ENCODE measurements at regions not wholly inside any gene's neighbourhood (a gene's known extent, or its start where the extent isn't known, plus 50 kb on each side); places are given as distances from the start of the nearest gene placed in this dataset.

- Mint-ChIP-seq H3K27ac (no peak overlapping the region), H3K4me1 (no peaks in the 10 kb centered on the region), H3K36me3 (no peaks in the 10 kb centered on the region), H3K27me3 (peaks cover 5 to 7% of the 10 kb centered on the region in 2 donors), H3K9me3 (no peaks in the 10 kb centered on the region), H3K4me3 (no peak overlapping the region)
- ATAC-seq (replicated peaks in 1 of 4) (no peak), DNase-seq (no peak)
- no peaks in the 10 kb centered on the region for H3K9me3 ChIP-seq
- peaks cover 0 to 11% of the 10 kb centered on the region in 2 experiments for H3K27me3 ChIP-seq (replicated peaks in 1 of 2; ENCODE audit: control insufficient read depth in 2 of 2, extremely low read depth in 1 of 2, insufficient read depth in 2 of 2, low read length in 1 of 2)
- no peak overlapping the region for H3K27ac ChIP-seq (ENCODE audit: low read length)
- H3K4me3 ChIP-seq (ENCODE audit: control insufficient read depth in 1 of 2, extremely low read depth in 1 of 2, low read length in 1 of 2): no peak overlapping the region
- H3K4me1 ChIP-seq (ENCODE audit: control insufficient read depth in 1 of 2, extremely low read depth in 1 of 2, insufficient read depth in 2 of 2, low read length in 2 of 2): no peaks in the 10 kb centered on the region
- ChIA-PET CTCF (no interaction called here), POLR2A (no interaction called here)
- H3K36me3 ChIP-seq (ENCODE audit: control insufficient read depth in 2 of 2, extremely low read depth in 1 of 2, insufficient read depth in 1 of 2, low read length in 1 of 2): no peaks in the 10 kb centered on the region
- 72% methylated on average over 3 of the region's 3 CpGs for WGBS (ENCODE audit: insufficient coverage)
Observed at GRCh38 chr9:107591781-107592180, 102.2 kb upstream of the KLF4 start.

DNA sequence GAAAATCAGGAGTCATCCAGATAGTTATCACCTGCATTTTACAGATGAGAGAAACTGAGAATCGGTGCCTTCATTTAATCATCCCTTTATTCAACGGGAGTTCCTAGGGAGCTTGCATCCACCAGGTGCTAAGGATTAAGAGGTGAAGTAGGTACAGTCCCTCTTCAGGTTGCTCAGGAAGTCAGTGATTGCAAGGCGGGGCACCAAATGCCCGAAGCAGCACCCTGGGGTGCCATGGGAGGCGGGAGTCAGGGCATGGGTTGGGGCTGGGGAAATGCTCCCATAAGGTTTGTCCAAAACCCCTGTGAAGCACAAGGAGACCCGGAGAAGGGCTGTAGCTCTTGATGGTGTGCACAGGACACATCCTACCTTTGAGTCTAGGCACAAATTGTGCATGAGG, 98.8 kb upstream of the KLF4 start:
- H3K27ac Mint-ChIP-seq: no peak overlapping the region
- ATAC-seq (replicated peaks in 1 of 4) (no peak), DNase-seq (no peak)
- no peak overlapping the region for H3K27ac ChIP-seq (ENCODE audit: low read length)
- H3K9me3 Mint-ChIP-seq: no peaks in the 10 kb centered on the region
- no peak overlapping the region for H3K4me3 Mint-ChIP-seq
- no peaks in the 10 kb centered on the region for H3K4me1 Mint-ChIP-seq
- peaks cover 7 to 10% of the 10 kb centered on the region in 2 donors for H3K27me3 Mint-ChIP-seq
- CTCF ChIA-PET: no interaction called here
- 86% methylated on average over 4 of the region's 6 CpGs for WGBS (ENCODE audit: insufficient coverage)
- H3K4me1 ChIP-seq (ENCODE audit: control insufficient read depth in 1 of 2, extremely low read depth in 1 of 2, insufficient read depth in 2 of 2, low read length in 2 of 2): no peaks in the 10 kb centered on the region
- peaks cover 0 to 11% of the 10 kb centered on the region in 2 experiments for H3K27me3 ChIP-seq (replicated peaks in 1 of 2; ENCODE audit: control insufficient read depth in 2 of 2, extremely low read depth in 1 of 2, insufficient read depth in 2 of 2, low read length in 1 of 2)
- no peaks in the 10 kb centered on the region for H3K36me3 ChIP-seq (ENCODE audit: control insufficient read depth in 2 of 2, extremely low read depth in 1 of 2, insufficient read depth in 1 of 2, low read length in 1 of 2)
- no peak overlapping the region for H3K4me3 ChIP-seq (ENCODE audit: control insufficient read depth in 1 of 2, extremely low read depth in 1 of 2, low read length in 1 of 2)
- no peaks in the 10 kb centered on the region for H3K9me3 ChIP-seq
- POLR2A ChIA-PET: no interaction called here
- H3K36me3 Mint-ChIP-seq: no peaks in the 10 kb centered on the region

DNA sequence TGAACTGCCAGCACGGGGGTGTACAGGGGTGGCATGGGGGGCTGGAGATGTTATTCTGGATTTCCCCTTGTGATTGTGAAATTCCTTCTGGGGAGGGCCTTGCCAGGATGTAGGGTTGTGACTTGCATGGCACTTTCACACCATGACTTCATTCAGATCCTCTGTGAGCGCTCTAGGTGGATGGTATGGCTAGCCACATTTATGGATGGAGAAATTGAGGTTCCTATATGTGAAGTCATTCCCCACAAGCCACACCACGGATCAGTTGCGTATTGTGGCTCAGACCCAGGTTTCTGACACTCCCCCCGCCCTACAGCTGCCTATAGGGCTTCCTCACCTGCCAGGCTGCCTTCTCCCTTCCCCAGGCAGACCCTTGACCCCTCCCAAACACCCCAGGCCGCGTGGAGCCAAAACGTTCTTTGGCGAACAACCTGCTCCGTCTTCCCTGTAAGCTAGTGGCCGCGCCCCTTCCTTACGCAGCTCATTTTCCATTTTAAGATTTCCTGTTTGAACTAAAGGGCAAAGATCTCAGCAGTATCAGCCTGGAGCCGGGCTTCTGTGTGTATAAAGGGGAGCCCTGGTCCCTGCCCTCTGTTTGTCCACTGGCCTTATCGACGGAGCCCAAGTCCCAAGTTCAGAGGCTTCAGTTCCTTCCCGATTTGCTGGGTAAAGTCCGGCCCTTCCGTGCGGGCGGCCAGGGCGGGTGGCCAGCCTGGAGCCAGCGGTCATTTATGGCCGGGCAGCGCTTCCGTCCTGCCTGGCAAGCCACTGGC, 97.8 kb upstream of the KLF4 start:
- no peaks in the 10 kb centered on the region for H3K9me3 Mint-ChIP-seq
- ChIA-PET CTCF (no interaction called here), POLR2A (no interaction called here)
- H3K27me3 Mint-ChIP-seq: peaks cover 7 to 13% of the 10 kb centered on the region in 2 donors
- no peak overlapping the region for H3K27ac ChIP-seq (ENCODE audit: low read length)
- H3K36me3 Mint-ChIP-seq: no peaks in the 10 kb centered on the region
- DNase-seq: no peak
- no peak overlapping the region for H3K27ac Mint-ChIP-seq
- WGBS (ENCODE audit: insufficient coverage): 60% methylated on average over 15 of the region's 26 CpGs
- H3K4me3 ChIP-seq (ENCODE audit: control insufficient read depth in 1 of 2, extremely low read depth in 1 of 2, low read length in 1 of 2): no peak overlapping the region
- H3K4me1 ChIP-seq (ENCODE audit: control insufficient read depth in 1 of 2, extremely low read depth in 1 of 2, insufficient read depth in 2 of 2, low read length in 2 of 2): no peaks in the 10 kb centered on the region
- H3K36me3 ChIP-seq (ENCODE audit: control insufficient read depth in 2 of 2, extremely low read depth in 1 of 2, insufficient read depth in 1 of 2, low read length in 1 of 2): no peaks in the 10 kb centered on the region
- no peak for ATAC-seq (replicated peaks in 1 of 4)
- no peak overlapping the region for H3K4me3 Mint-ChIP-seq
- H3K4me1 Mint-ChIP-seq: no peaks in the 10 kb centered on the region
- H3K9me3 ChIP-seq: no peaks in the 10 kb centered on the region
- peaks cover 0 to 11% of the 10 kb centered on the region in 2 experiments for H3K27me3 ChIP-seq (replicated peaks in 1 of 2; ENCODE audit: control insufficient read depth in 2 of 2, extremely low read depth in 1 of 2, insufficient read depth in 2 of 2, low read length in 1 of 2)

DNA sequence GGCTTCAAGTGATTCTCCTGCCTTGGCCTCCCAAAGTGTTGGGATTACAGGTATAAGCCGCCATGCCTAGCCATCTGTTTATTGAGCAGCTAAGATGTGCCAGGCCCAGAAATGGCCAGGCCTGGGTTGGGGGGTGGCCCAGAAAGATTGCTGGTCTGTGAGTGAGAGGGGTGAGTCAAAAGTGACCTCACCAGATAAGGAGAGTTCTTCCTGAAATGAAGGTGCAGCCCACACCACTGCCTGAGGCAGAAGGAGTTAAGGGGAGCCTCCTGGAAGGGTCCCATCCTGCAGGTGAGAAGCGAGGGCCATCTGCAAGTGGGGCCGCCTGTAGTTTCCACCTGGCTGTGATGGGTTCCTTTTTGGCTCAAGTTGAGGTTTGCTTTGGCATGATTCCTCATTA, 96.9 kb upstream of the KLF4 start:
- no peaks in the 10 kb centered on the region for H3K4me1 ChIP-seq (ENCODE audit: control insufficient read depth in 1 of 2, extremely low read depth in 1 of 2, insufficient read depth in 2 of 2, low read length in 2 of 2)
- DNase-seq (no peak), ATAC-seq (replicated peaks in 1 of 4) (no peak)
- H3K9me3 ChIP-seq: no peaks in the 10 kb centered on the region
- H3K4me3 Mint-ChIP-seq: no peak overlapping the region
- POLR2A ChIA-PET: no interaction called here
- CTCF ChIA-PET: no interaction called here
- H3K9me3 Mint-ChIP-seq: no peaks in the 10 kb centered on the region
- no peak overlapping the region for H3K27ac Mint-ChIP-seq
- H3K27ac ChIP-seq (ENCODE audit: low read length): no peak overlapping the region
- 80% methylated on average over 1 of the region's 3 CpGs for WGBS (ENCODE audit: insufficient coverage)
- no peaks in the 10 kb centered on the region for H3K4me1 Mint-ChIP-seq
- H3K36me3 Mint-ChIP-seq: no peaks in the 10 kb centered on the region
- peaks cover 0 to 11% of the 10 kb centered on the region in 2 experiments for H3K27me3 ChIP-seq (replicated peaks in 1 of 2; ENCODE audit: control insufficient read depth in 2 of 2, extremely low read depth in 1 of 2, insufficient read depth in 2 of 2, low read length in 1 of 2)
- H3K4me3 ChIP-seq (ENCODE audit: control insufficient read depth in 1 of 2, extremely low read depth in 1 of 2, low read length in 1 of 2): no peak overlapping the region
- H3K27me3 Mint-ChIP-seq: peaks cover 7 to 13% of the 10 kb centered on the region in 2 donors
- no peaks in the 10 kb centered on the region for H3K36me3 ChIP-seq (ENCODE audit: control insufficient read depth in 2 of 2, extremely low read depth in 1 of 2, insufficient read depth in 1 of 2, low read length in 1 of 2)

- H3K9me3 Mint-ChIP-seq: no peaks in the 10 kb centered on the region
- Histone ChIP-seq H3K9me3 (no peaks in the 10 kb centered on the region), H3K36me3 (ENCODE audit: control insufficient read depth in 2 of 2, extremely low read depth in 1 of 2, insufficient read depth in 1 of 2, low read length in 1 of 2) (no peaks in the 10 kb centered on the region), H3K4me1 (ENCODE audit: control insufficient read depth in 1 of 2, extremely low read depth in 1 of 2, insufficient read depth in 2 of 2, low read length in 2 of 2) (no peaks in the 10 kb centered on the region), H3K4me3 (ENCODE audit: control insufficient read depth in 1 of 2, extremely low read depth in 1 of 2, low read length in 1 of 2) (no peak overlapping the region), H3K27me3 (replicated peaks in 1 of 2; ENCODE audit: control insufficient read depth in 2 of 2, extremely low read depth in 1 of 2, insufficient read depth in 2 of 2, low read length in 1 of 2) (peaks cover 0 to 11% of the 10 kb centered on the region in 2 experiments), H3K27ac (ENCODE audit: low read length) (no peak overlapping the region)
- DNase-seq: no peak
- H3K4me1 Mint-ChIP-seq: no peaks in the 10 kb centered on the region
- H3K36me3 Mint-ChIP-seq: no peaks in the 10 kb centered on the region
- 78% methylated on average over 2 of the region's 3 CpGs for WGBS (ENCODE audit: insufficient coverage)
- H3K4me3 Mint-ChIP-seq: no peak overlapping the region
- POLR2A ChIA-PET: no interaction called here
- ATAC-seq (replicated peaks in 1 of 4): no peak
- peaks cover 7 to 13% of the 10 kb centered on the region in 2 donors for H3K27me3 Mint-ChIP-seq
- H3K27ac Mint-ChIP-seq: no peak overlapping the region
- CTCF ChIA-PET: interaction anchor here in 1 of 2 donors (0.6 kb wide), 1 partner anchor 40 kb away, joined by 4 read pairs; no protein-coding TSS in a partner anchor
Observed at GRCh38 chr9:107585465-107585864, 95.9 kb upstream of the KLF4 start.

- Histone ChIP-seq H3K36me3 (ENCODE audit: control insufficient read depth in 2 of 2, extremely low read depth in 1 of 2, insufficient read depth in 1 of 2, low read length in 1 of 2) (no peaks in the 10 kb centered on the region), H3K4me3 (ENCODE audit: control insufficient read depth in 1 of 2, extremely low read depth in 1 of 2, low read length in 1 of 2) (no peak overlapping the region), H3K9me3 (no peaks in the 10 kb centered on the region), H3K27me3 (replicated peaks in 1 of 2; ENCODE audit: control insufficient read depth in 2 of 2, extremely low read depth in 1 of 2, insufficient read depth in 2 of 2, low read length in 1 of 2) (peaks cover 0 to 11% of the 10 kb centered on the region in 2 experiments), H3K4me1 (ENCODE audit: control insufficient read depth in 1 of 2, extremely low read depth in 1 of 2, insufficient read depth in 2 of 2, low read length in 2 of 2) (no peaks in the 10 kb centered on the region), H3K27ac (ENCODE audit: low read length) (no peak overlapping the region)
- H3K27ac Mint-ChIP-seq: no peak overlapping the region
- H3K4me1 Mint-ChIP-seq: no peaks in the 10 kb centered on the region
- POLR2A ChIA-PET: no interaction called here
- DNase-seq: no peak
- H3K36me3 Mint-ChIP-seq: no peaks in the 10 kb centered on the region
- peaks cover 7 to 13% of the 10 kb centered on the region in 2 donors for H3K27me3 Mint-ChIP-seq
- no CpG with 5 or more reads among the region's 1 CpG for WGBS (ENCODE audit: insufficient coverage)
- H3K4me3 Mint-ChIP-seq: no peak overlapping the region
- H3K9me3 Mint-ChIP-seq: no peaks in the 10 kb centered on the region
- no peak for ATAC-seq (replicated peaks in 1 of 4)
- CTCF ChIA-PET: interaction anchor here in 1 of 2 donors (0.6 kb wide), 1 partner anchor 40 kb away, joined by 4 read pairs; no protein-coding TSS in a partner anchor
Observed at GRCh38 chr9:107584944-107585343, 95.4 kb upstream of the KLF4 start.
